GM23248 (cell line): ENCODE measurements at regions not wholly inside any gene's neighbourhood (a gene's known extent, or its start where the extent isn't known, plus 50 kb on each side); places are given as distances from the start of the nearest gene placed in this dataset.

Source experiments
- EZH2 ChIP-seq: fragments of 200-600 bp; sonication (generic); IDR thresholded peaks from 2 replicates; pipeline ENCODE4 v1.6.1; 2018; ENCODE audit warnings: antibody characterized with exemption, mild to moderate bottlenecking; ENCODE audit not compliant: insufficient read depth, poor library complexity, severe bottlenecking
- EZH2phosphoT487 ChIP-seq: fragments of 200-600 bp; sonication (generic); IDR thresholded peaks from 2 replicates; pipeline ENCODE4 v1.6.1; 2018; ENCODE audit warnings: antibody characterized with exemption, moderate library complexity, mild to moderate bottlenecking, low read depth; ENCODE audit not compliant: insufficient read depth

- TF ChIP-seq EZH2phosphoT487: no peak
- TF ChIP-seq EZH2: no peak
Observed at GRCh38 chr18:56386856-56387255, 251.5 kb downstream of the TXNL1 start.
